PFSK-1 (cell line): ENCODE measurements at regions not wholly inside any gene's neighbourhood (a gene's known extent, or its start where the extent isn't known, plus 50 kb on each side); places are given as distances from the start of the nearest gene placed in this dataset.

Experiments
- FOXP2 ChIP-seq: optimal IDR thresholded peaks from 2 replicates; pipeline ENCODE3; 2011; ENCODE audit warnings: borderline replicate concordance, control low read depth, inconsistent platforms; ENCODE audit not compliant: insufficient read depth; ENCODE audit errors: extremely low read length, extremely low read depth
- POLR2AphosphoS5 ChIP-seq: IDR thresholded peaks from 2 replicates; pipeline ENCODE4 v1.6.1; 2012; ENCODE audit warnings: low read depth, mild to moderate bottlenecking, control low read depth, low read length, moderate library complexity
- REST ChIP-seq, 2 experiments: IDR thresholded peaks; 2 replicates each; pipeline versions ENCODE4 v1.6.1 to v1.8.0; 2011 to 2012; ENCODE audit warnings: low read depth in 2 of 2, low read length in 2 of 2, control low read depth in 1 of 2, inconsistent platforms in 1 of 2, mild to moderate bottlenecking in 1 of 2, moderate library complexity in 1 of 2; ENCODE audit not compliant: insufficient read depth in 1 of 2
- SIN3A ChIP-seq: IDR thresholded peaks from 2 replicates; pipeline ENCODE4 v1.6.1; 2012; ENCODE audit warnings: mild to moderate bottlenecking, low read length, moderate library complexity, borderline replicate concordance; ENCODE audit not compliant: insufficient read depth
- TAF1 ChIP-seq: IDR thresholded peaks from 2 replicates; pipeline ENCODE4 v1.6.1; 2012; ENCODE audit warnings: low read length, control low read depth, borderline replicate concordance; ENCODE audit not compliant: insufficient read depth

- TF ChIP-seq TAF1 (no peak), REST (IDR thresholded peaks at IDR 0.05; ENCODE audit: insufficient read depth in 1 of 2, low read depth in 2 of 2, low read length in 2 of 2) (no peak), POLR2AphosphoS5 (no peak), SIN3A (no peak), FOXP2 (no peak)
Observed at GRCh38 chr5:63170486-63170885, 591.9 kb downstream of the LRRC70 start.
